Ramos (cell line): ENCODE measurements at regions not wholly inside any gene's neighbourhood (a gene's known extent, or its start where the extent isn't known, plus 50 kb on each side); places are given as distances from the start of the nearest gene placed in this dataset.
"Not testable (repeated sequence)": the region's sequence is repeated elsewhere in the genome, so short reads cannot be mapped to it uniquely, and the experiment has no call there.

Experiments used
- in situ Hi-C: fragments of 300-500 bp; cut with MboI; formaldehyde crosslinking; loops from one replicate; pipeline ENCODE4 v1.14.3; 2022; ENCODE audit warnings: low sequenced_read_pairs; ENCODE audit not compliant: unreplicated experiment

GRCh38 chr11:42870480-42870879 is 441.3 kb upstream of the API5 start:
- in situ Hi-C loops, result no loop called here

GRCh38 chr11:42873800-42874405 is 437.9 kb upstream of the API5 start:
- in situ Hi-C loops, result not testable (repeated sequence)

GRCh38 chr11:42881335-42881734 is 430.5 kb upstream of the API5 start:
- in situ Hi-C loops, result not testable (repeated sequence)

GRCh38 chr11:42890773-42891172 is 421.0 kb upstream of the API5 start:
- in situ Hi-C loops, result no loop called here

GRCh38 chr11:42901084-42901483 is 410.7 kb upstream of the API5 start:
- in situ Hi-C loops, result no loop called here

GRCh38 chr11:42906226-42906625 is 405.6 kb upstream of the API5 start:
- in situ Hi-C loops, result no loop called here

GRCh38 chr11:42913731-42914130 is 398.1 kb upstream of the API5 start:
- in situ Hi-C loops, result no loop called here

- in situ Hi-C loops, result no loop called here
These were observed 388.1 kb upstream of the API5 start for GRCh38 chr11:42923651-42924050.

- in situ Hi-C loops, result no loop called here
These were observed 385.9 kb upstream of the API5 start for GRCh38 chr11:42925916-42926315.

- in situ Hi-C loops, result no loop called here
These were observed 364.4 kb upstream of the API5 start for GRCh38 chr11:42947405-42947804.

- in situ Hi-C loops, result not testable (repeated sequence)
These were observed 361.9 kb upstream of the API5 start for GRCh38 chr11:42949738-42950376.

GRCh38 chr11:42951266-42951665 is 360.5 kb upstream of the API5 start:
- in situ Hi-C loops, result no loop called here

- in situ Hi-C loops, result no loop called here
These were observed 354.0 kb upstream of the API5 start for GRCh38 chr11:42957831-42958230.

- in situ Hi-C loops, result no loop called here
These were observed 353.2 kb upstream of the API5 start for GRCh38 chr11:42958635-42959034.

- in situ Hi-C loops, result no loop called here
These were observed 351.2 kb upstream of the API5 start for GRCh38 chr11:42960521-42961088.

- in situ Hi-C loops, result no loop called here
These were observed 344.1 kb upstream of the API5 start for GRCh38 chr11:42967653-42968052.

- in situ Hi-C loops, result no loop called here
These were observed 339.1 kb upstream of the API5 start for GRCh38 chr11:42972741-42973140.

- in situ Hi-C loops, result no loop called here
These were observed 337.2 kb upstream of the API5 start for GRCh38 chr11:42974510-42975179.

- in situ Hi-C loops, result no loop called here
These were observed 336.6 kb upstream of the API5 start for GRCh38 chr11:42975180-42975529.

GRCh38 chr11:42976636-42977217 is 335.1 kb upstream of the API5 start:
- in situ Hi-C loops, result no loop called here

- in situ Hi-C loops, result no loop called here
These were observed 319.2 kb upstream of the API5 start for GRCh38 chr11:42992594-42992993.
